ENCODE measurements at regions not wholly inside any gene's neighbourhood (a gene's known extent, or its start where the extent isn't known, plus 50 kb on each side); places are given as distances from the start of the nearest gene placed in this dataset.

- TF ChIP-seq CTCF (IDR thresholded peaks at IDR 0.05; ENCODE audit: insufficient read depth, low read depth, low read length), result no peak
- TF ChIP-seq EZH2 (IDR thresholded peaks at IDR 0.05; ENCODE audit: insufficient read depth, low read length), result no peak
Observed at GRCh38 chr5:67904366-67904765, 311.2 kb upstream of the PIK3R1 start.

Data from astrocyte (in vitro differentiated cells and primary cell).